GM21576 (cell line): ENCODE measurements at regions not wholly inside any gene's neighbourhood (a gene's known extent, or its start where the extent isn't known, plus 50 kb on each side); places are given as distances from the start of the nearest gene placed in this dataset.

Experiments
- ATAC-seq: cut with Tn5 transposase; IDR thresholded peaks from one replicate; pipeline ENCODE4 v1.9.1; 2021; ENCODE audit warnings: mild to moderate bottlenecking, moderate library complexity; ENCODE audit not compliant: unreplicated experiment

- no peak for ATAC-seq
These were observed 71.1 kb upstream of the SDK1 start for GRCh38 chr7:3229904-3230470.

GRCh38 chr7:3230908-3231307 lies 70.1 kb upstream of the SDK1 start:
- no peak for ATAC-seq

GRCh38 chr7:3232228-3232627 lies 68.8 kb upstream of the SDK1 start:
- ATAC-seq: no peak

- ATAC-seq: no peak
These were observed 67.8 kb upstream of the SDK1 start for GRCh38 chr7:3233301-3233700.

- no peak for ATAC-seq
These were observed 67.0 kb upstream of the SDK1 start for GRCh38 chr7:3234051-3234450.

GRCh38 chr7:3234851-3235250 lies 66.2 kb upstream of the SDK1 start:
- ATAC-seq: no peak

- ATAC-seq: no peak
These were observed 65.7 kb upstream of the SDK1 start for GRCh38 chr7:3235322-3235721.

GRCh38 chr7:3236268-3236667 lies 64.8 kb upstream of the SDK1 start:
- ATAC-seq: no peak

GRCh38 chr7:3238525-3239210 lies 62.4 kb upstream of the SDK1 start:
- ATAC-seq: no peak

- no peak for ATAC-seq
These were observed 61.8 kb upstream of the SDK1 start for GRCh38 chr7:3239291-3239691.

GRCh38 chr7:3240826-3241430 lies 60.1 kb upstream of the SDK1 start:
- ATAC-seq: no peak

GRCh38 chr7:3241686-3242258 lies 59.3 kb upstream of the SDK1 start:
- ATAC-seq: no peak

GRCh38 chr7:3242398-3242972 lies 58.6 kb upstream of the SDK1 start:
- ATAC-seq: no peak

- no peak for ATAC-seq
These were observed 57.8 kb upstream of the SDK1 start for GRCh38 chr7:3243256-3243655.

- no peak for ATAC-seq
These were observed 57.4 kb upstream of the SDK1 start for GRCh38 chr7:3243680-3244079.

- ATAC-seq: no peak
These were observed 56.7 kb upstream of the SDK1 start for GRCh38 chr7:3244241-3244814.

GRCh38 chr7:3245077-3245476 lies 56.0 kb upstream of the SDK1 start:
- ATAC-seq: no peak

GRCh38 chr7:3245721-3246120 lies 55.3 kb upstream of the SDK1 start:
- no peak for ATAC-seq

- ATAC-seq: no peak
These were observed 54.9 kb upstream of the SDK1 start for GRCh38 chr7:3246127-3246526.

GRCh38 chr7:3246651-3247050 lies 54.4 kb upstream of the SDK1 start:
- ATAC-seq: no peak

GRCh38 chr7:3250725-3251124 lies 50.3 kb upstream of the SDK1 start:
- no peak for ATAC-seq
